GM21825 (cell line): ENCODE measurements at regions not wholly inside any gene's neighbourhood (a gene's known extent, or its start where the extent isn't known, plus 50 kb on each side); places are given as distances from the start of the nearest gene placed in this dataset.

Source experiments
- ATAC-seq: cut with Tn5 transposase; IDR thresholded peaks from one replicate; pipeline ENCODE4 v1.9.1; 2021; ENCODE audit warnings: mild to moderate bottlenecking, moderate library complexity; ENCODE audit not compliant: unreplicated experiment

DNA sequence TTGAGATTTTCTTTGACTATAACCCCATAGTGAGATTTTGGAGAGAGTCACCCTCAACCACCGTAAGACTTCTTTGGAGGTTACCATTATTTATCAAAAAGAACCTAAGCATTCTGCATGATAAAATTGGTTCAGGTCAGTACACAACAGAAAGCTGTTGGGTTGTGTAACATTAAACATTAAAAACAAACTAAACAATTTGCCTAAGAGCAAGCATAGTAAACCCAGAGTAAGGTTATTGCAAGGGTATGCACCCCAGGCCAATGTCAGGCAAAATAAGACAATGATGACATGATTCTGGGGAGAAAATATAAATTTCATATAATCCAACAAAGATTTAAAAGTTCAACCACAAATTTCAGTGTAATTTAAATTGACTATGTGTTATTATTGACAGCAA lies 472.4 kb downstream of the SH2D1A start:
- no peak for ATAC-seq

DNA sequence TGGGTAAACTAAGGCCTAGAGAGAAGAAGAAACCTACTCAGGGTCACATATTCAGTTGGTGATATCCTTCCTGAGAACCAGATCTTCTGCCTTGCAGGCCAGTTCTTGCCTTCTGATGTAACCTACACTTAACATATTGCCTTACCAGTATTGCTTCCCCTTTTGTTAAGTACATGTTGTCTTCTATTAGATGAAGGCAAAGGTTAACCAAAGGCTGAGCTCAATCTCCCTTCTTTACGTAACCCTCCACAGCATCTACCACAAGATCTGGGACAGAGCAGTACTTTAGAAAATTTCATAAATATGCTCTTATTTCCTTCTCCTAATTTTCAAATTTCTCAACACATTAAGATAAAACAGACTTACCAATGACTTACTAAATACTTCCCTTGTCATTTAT lies 474.4 kb downstream of the SH2D1A start:
- ATAC-seq = no peak

DNA sequence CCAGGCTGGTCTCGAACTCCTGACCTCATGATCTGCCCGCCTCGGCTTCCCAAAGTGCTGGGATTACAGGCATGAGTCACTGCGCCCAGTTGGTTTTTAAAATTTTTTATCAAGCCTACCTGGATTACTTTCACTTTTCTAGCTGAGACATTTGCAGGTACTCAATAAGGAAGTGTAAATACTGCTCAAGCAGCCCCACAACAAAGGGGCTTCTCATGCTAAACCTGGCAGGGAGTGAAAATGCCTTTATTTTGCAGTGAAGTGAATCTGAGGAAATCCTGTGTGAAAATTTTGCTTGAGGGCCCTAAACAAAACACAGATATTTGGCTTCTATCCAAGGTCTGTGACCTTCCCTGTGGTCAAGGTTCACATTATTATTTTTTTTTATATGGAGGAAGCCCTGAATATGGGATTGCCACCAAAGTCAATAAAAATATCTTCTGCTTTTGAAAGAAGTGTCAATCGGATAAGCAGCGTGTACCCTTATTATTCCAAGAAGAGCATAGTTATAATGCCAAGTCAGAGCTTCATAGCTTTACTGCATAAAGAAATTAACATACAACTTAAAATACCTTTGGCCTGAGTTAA lies 481.0 kb downstream of the SH2D1A start:
- ATAC-seq = no peak

DNA sequence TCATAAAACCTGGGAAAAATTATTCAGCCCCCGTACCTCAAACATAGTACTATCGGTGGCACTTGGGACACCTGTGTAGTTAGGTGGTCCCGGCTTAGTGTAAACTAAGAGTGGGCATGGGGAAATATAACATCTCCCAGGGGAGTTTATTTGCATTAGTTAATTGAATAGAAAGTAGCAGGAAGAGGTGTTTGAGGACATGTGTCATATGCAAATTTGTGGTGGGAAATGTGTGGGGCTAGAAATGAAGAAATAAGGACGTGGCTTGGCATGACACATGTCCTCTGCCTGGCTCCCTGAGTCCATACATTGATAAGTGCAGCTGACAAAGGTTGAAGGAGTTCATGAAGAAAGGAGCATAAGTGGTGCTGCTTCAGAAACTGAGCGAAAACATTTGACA lies 483.6 kb downstream of the SH2D1A start:
- no peak for ATAC-seq

DNA sequence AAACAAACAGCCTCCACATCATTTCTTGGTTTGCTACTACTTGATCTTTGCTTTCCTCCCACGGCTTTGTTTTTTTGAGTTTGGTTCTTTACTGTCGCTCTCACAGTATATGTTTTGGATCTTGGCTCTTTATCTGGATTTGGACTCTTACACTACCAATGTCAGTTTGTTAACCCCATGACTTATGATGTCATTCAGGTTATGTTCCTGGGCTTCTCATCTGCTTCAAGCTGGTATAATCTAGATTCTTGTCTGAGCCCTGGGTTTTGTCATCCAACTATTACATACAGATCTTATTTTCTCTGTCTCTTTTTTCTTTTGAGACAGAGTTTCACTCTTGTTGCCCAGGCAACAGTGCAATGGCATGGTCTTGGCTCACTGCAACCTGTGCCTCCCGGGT lies 482.9 kb upstream of the TEX13C start:
- ATAC-seq = no peak

DNA sequence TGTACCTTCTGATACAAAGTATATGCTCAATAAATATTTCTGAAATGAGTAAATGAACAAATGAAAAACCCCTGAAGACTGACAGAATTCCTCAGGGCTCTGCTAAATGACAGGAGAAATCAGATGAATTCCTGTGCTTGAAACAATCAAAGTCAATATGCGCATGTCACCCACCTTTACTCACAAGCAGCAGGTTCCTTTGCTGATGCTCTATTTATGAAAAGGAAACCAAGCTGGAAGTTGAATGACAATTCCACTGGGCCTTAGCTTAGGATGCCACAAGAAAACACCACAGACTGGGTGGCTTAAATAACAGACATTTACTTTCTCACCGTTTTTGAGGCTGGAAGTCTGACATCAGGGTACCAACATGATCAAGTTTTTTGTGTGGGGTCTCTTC lies 477.5 kb upstream of the TEX13C start:
- ATAC-seq = no peak

DNA sequence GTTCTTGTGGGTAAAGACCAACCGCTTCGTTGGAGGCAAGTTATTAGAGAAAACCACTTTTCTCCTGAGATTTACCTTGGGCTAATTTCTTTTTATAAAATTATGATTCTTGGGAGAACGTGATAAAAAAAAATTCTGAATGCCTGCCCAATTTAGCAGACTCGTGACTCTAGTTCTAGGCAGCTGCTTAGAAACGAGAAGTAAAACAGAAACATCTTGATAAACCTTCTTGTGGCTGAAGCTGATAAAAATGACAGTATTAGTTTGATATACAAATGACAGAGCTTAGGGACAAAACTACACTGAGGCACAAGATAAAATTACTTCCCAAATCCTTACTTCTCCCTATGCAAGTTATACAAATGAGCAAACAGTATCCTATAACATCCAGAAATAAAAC lies 458.9 kb upstream of the TEX13C start:
- no peak for ATAC-seq

DNA sequence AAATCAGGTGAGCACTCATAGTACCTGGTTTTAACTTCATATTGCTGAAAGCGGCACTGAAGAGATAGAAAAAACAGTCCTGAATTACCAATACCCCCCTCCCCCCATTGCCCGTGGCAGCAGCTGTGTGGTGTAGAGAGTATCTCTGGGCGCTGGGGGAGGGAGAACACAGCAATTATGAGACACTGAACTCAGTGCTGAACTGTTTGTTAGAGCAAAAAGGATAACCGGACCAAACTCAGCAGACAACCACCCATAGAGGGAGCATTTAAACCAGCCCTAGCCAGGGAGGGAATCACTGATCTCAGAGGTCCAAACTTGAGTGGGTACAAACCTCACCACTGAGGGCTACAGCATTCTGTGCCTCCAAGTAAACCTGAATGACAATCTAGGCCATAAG lies 457.4 kb upstream of the TEX13C start:
- no peak for ATAC-seq

DNA sequence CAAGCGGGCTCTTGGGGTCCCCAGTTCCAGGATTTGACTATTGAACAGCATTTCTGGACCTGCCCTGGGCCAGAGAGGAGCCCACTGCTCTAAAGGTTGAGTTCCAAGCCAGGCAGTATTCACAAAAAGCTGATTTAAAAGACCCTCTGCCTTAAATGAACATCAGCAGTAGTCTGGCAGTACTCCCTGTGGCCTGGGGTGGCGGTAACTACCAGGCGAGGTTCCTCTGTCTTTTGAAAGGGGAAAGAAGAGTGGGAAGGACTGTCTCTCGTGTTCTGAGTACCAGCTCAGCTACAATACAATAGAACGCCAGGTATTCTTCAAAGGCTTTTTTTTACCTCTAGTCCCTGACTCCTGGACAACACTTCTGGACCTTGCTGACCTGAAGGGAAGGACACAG lies 456.4 kb upstream of the TEX13C start:
- no peak for ATAC-seq

DNA sequence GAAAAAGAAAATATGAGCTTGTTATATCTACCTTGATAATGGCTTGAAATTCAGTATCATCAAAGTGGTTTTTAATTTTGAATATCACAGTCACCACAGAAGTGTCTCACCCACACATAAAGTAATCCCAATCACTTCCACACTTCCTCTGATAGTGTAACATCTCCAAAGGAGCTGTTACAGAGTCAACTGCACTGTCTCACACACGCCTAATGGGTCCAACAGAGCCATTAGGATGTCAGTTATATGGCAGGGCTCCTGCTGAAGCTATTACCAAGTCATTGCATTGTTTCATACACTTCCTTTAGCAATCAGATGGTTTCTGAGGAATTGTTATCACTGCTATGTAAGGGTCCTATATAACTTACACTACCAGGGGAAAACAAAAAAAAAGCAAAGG lies 432.1 kb upstream of the TEX13C start:
- no peak for ATAC-seq

DNA sequence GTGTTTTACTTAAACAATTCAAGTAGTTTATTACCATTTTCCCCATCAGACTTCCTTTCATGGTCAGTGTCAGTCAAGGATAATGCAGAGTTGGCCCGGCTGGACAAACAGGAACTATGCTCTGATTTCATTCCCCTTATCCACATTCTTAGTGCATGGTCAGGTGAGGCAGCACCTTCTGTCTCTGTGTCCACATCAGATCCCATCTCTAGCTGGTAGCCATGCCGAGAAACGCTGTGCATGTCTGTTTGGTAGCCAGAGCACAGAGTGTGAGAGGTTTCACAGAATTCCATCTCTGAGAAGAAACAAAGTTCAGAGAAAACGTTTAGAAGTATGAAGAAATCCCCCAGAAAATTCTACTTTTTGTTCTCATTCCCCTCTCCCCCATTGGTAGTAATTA lies 423.7 kb upstream of the TEX13C start:
- no peak for ATAC-seq

DNA sequence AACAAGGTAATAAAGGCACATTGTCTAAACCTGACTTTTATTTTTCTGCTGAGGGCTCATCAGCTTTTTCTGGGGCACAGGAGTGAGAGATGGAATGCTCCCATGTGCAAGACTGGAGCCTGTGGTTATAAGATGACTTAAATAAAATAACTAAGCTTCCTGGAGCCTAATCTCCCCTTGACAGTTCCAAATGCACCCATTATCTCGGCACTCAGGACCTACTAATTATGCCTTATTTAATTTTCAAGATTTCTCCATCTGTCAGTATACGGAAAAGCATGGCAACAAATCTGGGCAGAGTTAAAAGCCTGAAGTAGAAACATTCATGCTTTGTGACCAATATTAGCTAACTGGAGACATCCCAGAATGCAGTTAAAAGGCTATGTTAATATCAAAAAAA lies 416.7 kb upstream of the TEX13C start:
- ATAC-seq = no peak

DNA sequence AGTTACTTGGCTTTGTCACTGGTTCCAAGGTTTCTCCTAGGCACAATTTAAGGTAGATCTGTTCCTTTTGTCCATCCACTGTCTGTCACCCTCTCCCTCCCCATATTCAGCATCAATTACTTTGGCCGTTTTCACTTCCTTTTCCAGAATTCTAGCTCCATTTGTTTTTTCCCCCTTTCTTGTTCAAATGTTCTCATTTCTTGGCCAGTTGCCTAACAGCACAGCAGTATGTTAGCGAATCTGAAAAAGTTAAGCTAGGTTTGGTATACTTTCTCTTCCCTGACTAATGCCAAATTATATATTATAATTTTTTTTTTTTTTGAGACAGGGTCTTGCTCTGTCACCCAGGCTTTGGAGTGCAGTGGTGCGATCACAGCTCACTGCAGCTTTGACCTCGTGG lies 409.1 kb upstream of the TEX13C start:
- no peak for ATAC-seq

DNA sequence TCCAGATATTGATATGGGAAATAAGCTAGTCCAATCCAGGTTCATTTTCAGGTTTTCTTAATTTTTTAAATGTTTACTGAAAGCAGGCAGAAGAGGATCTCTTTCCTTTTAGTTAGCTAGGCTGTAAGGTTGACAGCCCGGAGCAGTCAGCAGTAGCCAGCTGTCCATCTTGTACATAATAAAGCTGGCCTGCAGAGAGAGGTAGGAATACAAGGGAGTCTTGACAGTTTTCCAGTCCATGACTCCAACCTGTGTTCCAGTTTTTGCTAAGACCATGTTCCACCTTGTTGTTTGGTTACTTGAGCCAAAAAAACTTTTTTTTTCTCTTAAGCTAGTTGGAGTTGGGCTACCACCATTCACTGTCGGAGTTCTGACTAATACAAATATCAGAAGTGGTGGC lies 402.7 kb upstream of the TEX13C start:
- ATAC-seq = no peak

DNA sequence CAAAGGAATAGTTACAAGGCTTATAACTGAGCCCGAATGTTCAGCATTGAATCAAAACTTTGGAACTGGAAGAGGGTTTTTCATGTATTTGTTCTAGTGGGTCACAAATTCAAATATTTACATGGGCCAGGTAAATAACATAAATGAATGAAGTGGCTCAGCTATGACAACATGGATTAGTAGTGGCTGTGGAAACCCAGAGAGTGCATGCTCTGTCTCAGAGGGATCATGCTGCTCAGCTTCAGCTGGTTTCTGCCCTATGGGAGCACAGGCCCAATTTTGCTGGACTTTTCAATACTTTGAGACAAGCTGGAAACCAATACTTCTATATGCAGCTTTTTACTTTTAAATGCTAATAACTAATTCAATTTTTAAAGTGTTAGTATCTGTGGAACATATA lies 394.0 kb upstream of the TEX13C start:
- ATAC-seq = no peak

DNA sequence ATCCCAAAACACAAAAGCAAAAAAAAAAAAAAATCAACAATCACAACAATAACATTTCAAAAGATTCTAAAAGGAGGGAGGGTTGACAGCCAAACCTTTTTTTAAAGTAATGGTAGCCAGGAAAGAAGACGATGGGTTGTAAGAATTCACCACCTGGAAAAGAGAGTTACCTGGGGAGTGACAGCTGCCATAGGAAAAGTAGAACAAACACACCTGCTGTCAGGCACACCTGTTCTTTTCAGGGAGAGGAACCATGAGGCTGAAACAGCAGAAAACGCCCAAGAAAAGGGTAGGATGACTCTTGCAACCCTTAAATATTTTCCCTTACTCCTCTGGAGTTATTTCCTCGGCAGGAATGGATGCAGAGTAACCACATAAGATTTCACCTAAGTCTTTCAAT lies 388.4 kb upstream of the TEX13C start:
- ATAC-seq = no peak

DNA sequence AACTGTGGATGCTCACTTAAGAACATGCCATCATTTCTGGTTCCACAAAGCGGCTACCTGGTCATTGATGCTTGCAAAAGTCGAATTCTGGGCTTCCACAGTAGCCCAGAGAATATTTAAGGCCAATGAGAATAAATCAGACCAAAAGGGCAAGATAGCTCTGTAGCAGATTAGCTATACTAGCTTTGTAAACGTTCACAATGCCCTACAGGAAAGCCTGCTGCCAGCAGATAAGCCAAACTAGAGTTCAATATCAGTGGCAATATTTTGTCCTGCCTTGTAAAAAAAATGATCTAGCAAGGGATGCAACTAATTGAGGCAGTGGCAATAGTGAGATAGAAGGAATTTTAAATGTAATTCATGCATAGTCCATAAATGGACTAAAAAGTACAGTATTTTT lies 387.7 kb upstream of the TEX13C start:
- ATAC-seq = no peak

DNA sequence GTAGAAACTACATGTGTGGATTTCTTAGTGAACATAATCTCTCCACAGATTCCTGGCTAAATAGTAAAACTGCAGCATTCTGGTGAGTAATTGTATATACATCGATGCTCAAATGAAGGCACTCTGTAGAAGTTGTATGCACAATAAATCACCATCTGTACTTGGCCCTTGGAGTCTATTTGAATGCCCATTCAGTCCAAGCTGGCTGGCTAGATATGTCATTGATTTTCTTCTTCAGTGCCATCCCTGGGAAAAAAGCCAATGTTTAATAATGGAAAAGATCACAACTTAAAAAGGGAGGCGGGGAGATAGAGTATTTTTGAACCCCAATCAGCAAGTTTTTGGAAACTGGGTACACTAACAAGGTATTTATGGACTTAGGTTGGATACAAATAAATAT lies 381.0 kb upstream of the TEX13C start:
- ATAC-seq = no peak

DNA sequence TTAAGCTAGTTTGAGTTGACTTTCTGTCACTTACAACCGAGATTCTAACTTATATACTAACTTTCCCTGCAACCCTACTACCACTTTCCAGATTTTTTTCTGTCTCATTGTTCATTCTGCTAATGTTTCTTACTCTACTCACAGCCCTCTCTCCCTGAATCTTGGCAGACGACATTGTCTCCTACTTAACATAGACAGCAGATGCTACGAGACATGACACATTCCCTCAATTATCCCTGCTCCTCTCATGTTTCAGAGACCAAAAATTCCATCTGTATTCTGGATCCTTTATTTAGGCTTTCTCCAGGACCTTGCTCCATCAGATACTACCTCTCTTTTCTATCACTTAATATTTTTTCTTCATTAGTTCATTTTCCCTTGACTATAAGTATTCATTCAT lies 379.1 kb upstream of the TEX13C start:
- ATAC-seq = no peak

DNA sequence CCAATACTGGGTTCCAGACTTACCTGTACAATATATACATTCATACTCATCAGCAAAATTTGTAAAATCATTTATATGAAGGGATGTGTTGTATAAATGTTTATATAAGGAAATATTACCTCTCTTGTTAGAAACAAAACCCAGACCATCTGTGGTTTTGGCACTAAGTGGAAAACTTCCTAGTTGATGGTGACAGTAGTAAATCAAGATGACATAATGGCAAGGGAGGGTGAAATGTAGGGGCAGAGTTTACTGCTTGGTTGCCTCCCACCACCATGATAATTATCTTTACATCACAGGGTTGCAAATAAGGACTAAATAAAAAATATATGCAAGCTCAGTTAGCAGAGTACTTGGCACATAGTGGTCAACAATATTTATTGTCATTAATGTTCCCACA lies 365.3 kb upstream of the TEX13C start:
- no peak for ATAC-seq

DNA sequence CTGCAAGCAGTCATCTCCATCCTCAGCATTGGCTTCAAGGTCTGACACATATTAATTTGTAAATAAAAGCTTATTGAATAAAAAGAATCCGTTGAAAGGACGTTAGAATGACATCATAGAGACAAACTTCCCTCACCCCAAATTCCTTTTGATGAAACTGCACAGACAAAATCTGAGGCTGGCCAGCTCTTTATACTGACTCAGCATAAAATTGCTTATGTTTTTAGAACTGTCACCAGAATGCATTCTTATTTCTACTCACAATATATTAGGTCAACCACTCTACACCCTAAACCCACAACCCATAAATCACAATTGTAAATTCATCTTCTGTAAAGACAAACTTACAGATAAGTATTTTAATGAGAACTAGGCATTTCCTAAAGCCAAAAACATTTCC lies 359.2 kb upstream of the TEX13C start:
- no peak for ATAC-seq

DNA sequence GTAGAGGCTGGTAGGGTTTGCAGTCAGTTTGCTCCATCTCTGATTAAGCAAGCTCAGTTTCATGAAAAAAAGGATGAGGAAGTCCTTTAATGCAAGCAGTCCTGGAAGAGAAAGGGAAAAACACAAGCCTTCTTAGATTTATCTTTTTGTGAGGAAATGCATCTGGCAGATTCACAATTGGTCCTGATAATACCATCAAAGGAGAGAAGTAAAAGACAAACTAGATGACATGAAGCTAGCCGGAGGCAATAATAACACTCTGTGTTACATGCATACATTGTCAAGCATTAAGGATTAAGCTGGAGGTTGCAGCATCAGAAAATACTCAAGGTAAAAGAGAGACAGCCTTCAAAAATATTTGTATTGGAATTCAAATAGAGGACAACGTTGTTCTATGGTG lies 356.0 kb upstream of the TEX13C start, which contains the start of gene TENM1:
TSS of gene TENM1 (minus strand) at position 101 of the 400 bp plus-strand sequence.
- ATAC-seq = no peak

DNA sequence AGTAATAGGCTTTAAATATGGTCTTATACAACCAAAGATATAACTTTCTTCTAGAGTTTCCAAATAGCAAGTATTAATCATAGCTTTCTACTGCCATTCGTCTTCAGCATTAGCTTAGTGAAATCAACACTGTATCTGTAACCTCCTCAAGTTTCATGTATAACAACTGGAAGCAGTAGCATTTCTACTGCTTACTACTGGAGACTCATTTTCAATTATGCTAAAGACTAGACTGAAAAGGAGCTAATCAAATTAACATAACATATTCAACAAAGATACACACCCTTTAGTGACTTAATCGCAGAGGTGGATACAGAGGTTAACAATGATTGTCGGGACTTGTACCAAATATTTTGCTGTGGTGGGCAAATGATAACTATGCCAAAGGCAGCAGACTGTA lies 344.2 kb upstream of the TEX13C start:
- no peak for ATAC-seq

DNA sequence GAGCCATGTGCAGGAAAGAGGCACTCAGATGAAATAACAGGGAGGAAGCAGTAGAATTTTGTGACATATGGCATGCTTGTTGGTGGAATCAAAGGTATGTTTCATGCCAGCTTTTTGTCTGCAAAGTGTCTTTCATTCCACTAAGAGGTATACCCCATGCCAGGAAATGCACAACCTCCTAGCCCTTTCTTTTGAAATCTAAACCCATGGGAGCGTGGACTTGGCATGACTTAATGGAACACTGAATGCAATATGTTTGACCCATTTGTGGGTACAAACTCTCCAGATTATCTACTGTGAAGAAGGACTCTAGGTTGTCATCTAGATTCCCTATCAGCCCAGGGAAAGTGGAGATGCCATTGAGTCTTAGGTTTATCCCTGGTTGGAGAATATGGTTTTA lies 338.3 kb upstream of the TEX13C start:
- no peak for ATAC-seq
